LNCaP clone FGC (cell line): ENCODE measurements at regions not wholly inside any gene's neighbourhood (a gene's known extent, or its start where the extent isn't known, plus 50 kb on each side); places are given as distances from the start of the nearest gene placed in this dataset.
A peak's percentile ranks its signal among the peaks of the same experiment; 100 is the strongest.
"Not testable (repeated sequence)": the region's sequence is repeated elsewhere in the genome, so short reads cannot be mapped to it uniquely, and the experiment has no call there.

Experiments used
- DNase-seq: peaks from one replicate; pipeline ENCODE4 v3.0.0-alpha.2; 2011; ENCODE audit warnings: low read depth
- H3K4me3 ChIP-seq: 2 replicates; pipeline ENCODE4 v1.5.1; 2011; ENCODE audit warnings: mild to moderate bottlenecking, low read depth, low read length, control low read depth
- TF ChIP-seq, protein P1 (sequence below): IDR thresholded peaks from 2 replicates; pipeline ENCODE4 v1.5.1; 2012; ENCODE audit warnings: mild to moderate bottlenecking; ENCODE audit not compliant: control insufficient read depth, insufficient read depth; ENCODE audit errors: extremely low read depth

DNA sequence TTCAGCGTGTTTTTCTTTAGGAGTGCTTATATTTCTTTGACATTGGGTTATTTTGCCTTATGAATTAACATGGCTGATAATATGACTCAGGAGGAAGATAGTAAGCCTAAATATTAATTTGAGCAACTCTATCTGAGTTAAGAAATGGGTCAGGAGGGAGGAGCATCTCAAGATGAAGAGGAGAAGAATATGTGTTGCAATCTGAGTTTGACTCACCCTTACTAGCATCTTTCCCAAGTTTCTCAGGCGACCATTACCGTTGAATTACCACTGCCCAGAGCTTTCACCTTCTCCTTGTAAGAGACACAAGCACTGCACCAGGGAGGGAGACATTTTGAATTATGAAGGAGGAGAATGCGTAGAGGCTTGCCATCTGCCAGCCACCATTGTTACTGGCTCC lies 138.3 kb upstream of the MYRIP start:
- no peak for DNase-seq
- TF ChIP-seq, protein P1, sequence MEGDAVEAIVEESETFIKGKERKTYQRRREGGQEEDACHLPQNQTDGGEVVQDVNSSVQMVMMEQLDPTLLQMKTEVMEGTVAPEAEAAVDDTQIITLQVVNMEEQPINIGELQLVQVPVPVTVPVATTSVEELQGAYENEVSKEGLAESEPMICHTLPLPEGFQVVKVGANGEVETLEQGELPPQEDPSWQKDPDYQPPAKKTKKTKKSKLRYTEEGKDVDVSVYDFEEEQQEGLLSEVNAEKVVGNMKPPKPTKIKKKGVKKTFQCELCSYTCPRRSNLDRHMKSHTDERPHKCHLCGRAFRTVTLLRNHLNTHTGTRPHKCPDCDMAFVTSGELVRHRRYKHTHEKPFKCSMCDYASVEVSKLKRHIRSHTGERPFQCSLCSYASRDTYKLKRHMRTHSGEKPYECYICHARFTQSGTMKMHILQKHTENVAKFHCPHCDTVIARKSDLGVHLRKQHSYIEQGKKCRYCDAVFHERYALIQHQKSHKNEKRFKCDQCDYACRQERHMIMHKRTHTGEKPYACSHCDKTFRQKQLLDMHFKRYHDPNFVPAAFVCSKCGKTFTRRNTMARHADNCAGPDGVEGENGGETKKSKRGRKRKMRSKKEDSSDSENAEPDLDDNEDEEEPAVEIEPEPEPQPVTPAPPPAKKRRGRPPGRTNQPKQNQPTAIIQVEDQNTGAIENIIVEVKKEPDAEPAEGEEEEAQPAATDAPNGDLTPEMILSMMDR = no peak
- H3K4me3 ChIP-seq = no peak overlapping the region

DNA sequence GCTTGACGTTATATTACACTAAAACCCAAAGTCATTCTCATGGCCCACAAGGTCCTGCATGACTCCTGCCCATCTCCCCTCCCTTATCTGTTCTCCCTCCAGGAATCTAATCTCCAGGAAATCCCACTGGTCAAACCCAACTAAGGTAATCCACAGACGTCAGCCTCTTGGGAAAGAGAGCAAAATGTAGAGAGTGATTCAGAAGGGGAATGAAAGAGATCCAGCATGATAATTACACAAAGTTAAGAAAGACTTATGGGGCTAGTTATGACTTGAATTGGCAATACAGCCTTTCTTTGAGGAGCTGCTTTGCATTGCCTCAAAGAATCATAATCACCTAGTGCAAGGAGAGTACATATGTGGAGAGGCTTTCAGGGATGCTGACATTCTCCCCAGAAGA lies 137.8 kb upstream of the MYRIP start:
- TF ChIP-seq, protein P1 = no peak
- H3K4me3 ChIP-seq = no peak overlapping the region
- no peak for DNase-seq

DNA sequence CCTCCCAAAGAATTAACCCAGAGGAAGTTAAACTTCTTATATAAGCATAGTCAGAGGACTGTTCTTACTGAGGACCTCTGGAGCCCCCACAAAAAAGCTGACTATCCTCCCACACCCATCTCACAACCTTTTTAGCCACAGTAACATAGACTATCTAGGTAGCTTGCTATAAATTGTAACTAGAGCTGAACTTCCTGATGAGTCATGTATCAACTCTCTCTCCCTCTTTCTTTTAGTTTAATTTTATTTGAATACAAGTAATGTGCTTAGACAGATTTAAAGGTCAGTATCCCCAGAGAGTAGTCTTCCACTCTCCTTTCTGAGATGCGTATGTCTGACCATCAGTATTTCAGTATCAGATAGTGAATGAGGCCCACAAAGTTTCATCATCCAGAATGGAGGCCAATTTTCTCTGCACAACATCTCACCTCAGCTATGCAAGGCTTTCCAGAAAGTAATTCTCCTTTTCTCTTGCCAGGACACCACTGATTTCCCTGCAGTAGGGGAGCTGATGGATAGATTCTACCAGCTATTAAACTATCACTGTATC lies 104.0 kb upstream of the MYRIP start:
- TF ChIP-seq, protein P1 = no peak

DNA sequence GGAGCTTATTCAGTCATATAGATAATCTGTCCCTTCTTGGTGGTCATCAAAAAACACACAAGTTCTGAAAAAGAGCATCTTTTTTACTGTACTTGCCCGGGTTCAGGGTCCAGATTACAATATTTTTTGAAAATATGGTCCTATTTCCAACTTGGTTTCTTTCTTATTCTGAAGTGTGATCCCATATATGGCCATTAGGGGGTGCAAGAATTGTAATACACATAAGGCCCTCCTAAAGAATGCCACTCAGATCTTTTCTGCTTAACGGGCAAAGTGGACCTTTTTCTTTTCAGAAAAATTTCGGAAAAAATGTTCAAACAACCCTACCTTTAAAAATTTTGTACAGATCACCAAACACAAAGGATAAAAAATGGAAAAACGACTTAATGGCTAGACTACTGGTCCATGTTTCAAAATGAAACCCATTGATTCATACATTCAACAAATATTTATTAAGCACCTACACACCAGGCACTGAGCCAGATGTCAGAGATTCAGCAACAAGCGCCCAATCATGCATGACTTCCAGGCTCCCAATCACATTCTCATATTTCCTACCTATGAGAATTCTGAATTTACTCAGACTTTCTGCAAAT lies 102.0 kb upstream of the MYRIP start:
- DNase-seq = no peak
- TF ChIP-seq, protein P1 = peak; percentile 59
- no peak overlapping the region for H3K4me3 ChIP-seq

More for the DNA sequence above, 104.0 kb upstream of the MYRIP start:
- DNase-seq = no peak
- H3K4me3 ChIP-seq = no peak overlapping the region

DNA sequence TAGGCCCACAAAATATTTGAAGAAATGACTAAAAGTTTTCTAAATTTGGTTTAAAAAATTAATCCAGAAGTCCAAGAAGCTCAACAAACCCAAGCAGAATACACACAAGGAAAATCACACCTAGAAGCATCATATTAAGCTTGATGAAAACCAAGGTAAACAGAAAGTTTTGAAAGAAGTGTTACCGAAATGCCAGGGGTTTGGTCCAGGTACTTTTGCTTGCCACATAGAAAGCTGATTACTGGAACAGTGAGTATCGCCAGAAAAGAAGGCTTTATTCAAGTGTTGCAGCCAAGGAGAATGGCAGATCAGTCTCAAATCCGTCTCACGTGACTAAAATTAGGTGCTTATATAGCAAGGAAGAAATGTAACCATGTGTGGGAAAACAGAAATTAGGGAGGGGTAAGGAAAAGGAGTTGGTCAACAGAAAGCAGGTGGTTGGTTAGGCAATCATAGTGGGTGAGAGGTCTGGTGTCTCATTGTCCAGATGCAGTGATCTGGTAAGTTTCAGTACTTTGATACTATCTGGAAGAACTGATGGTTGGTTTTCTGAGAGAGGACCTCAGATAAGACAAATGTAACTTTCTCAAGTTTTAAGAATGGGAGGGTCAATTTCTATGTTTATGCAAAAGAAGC lies 96.9 kb upstream of the MYRIP start:
- no peak for DNase-seq
- TF ChIP-seq, protein P1 = no peak
- H3K4me3 ChIP-seq = no peak overlapping the region

DNA sequence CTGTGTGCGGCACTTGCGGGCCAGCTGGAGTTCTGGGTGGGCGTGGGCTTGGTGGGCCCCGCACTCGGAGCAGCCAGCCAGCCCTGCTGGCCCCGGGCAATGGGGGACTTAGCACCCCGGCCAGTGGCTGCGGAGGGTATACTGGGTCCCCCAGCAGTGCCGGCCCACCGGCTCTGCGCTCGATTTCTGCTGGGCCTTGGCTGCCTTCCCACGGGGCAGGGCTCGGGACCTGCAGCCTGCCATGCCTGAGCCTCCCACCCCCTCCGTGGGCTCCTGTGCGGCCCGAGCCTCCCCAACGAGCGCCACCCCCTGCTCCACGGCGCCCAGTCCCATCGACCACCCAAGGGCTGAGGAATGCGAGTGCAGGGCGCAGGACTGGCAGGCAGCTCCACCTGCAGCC lies 96.1 kb upstream of the MYRIP start:
- H3K4me3 ChIP-seq, DNase-seq: not testable (repeated sequence)

DNA sequence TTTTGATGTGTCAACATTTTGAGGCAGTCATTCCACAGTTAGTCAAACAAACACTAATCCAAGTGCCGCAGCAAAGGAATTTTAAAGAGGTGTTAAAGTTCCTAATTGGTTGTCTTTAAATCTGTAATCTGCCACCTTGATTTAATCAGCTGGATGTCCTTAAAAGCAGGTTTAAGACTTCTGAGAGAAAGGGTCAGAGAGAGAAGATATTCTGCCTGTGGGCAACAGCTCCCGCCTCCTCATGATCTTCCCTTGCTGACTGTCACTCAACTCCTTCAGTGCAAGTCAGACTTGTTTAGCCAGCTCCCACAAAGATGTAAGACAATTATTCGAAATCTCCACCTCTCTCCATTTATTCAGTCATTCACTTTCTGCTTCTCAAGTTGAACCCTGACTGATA lies 92.6 kb upstream of the MYRIP start:
- no peak overlapping the region for H3K4me3 ChIP-seq
- TF ChIP-seq, protein P1 = no peak
- DNase-seq = no peak
